T47D (cell line): ENCODE measurements at regions not wholly inside any gene's neighbourhood (a gene's known extent, or its start where the extent isn't known, plus 50 kb on each side); places are given as distances from the start of the nearest gene placed in this dataset.

ENCODE experiments used
- DNase-seq, 2 experiments: peaks; one replicate each; pipeline versions ENCODE4 v3.0.0 to v3.0.0-alpha.2; 2011 to 2012; ENCODE audit warnings: low read depth in 1 of 2, low spot score in 1 of 2
- JUND ChIP-seq: IDR thresholded peaks from 2 replicates; pipeline ENCODE4 v1.6.1; 2012; ENCODE audit warnings: low read depth
- in situ Hi-C: cut with HindIII; loops from 2 replicates; pipeline ENCODE4 v1.10.0; 2016; ENCODE audit warnings: low sequenced_read_pairs, low pct_unique_long_range_greater_than_20kb

GRCh38 chr13:72284791-72285190 lies 417.8 kb upstream of the DACH1 start:
- DNase-seq = no peak
- in situ Hi-C loops = no loop called here
- TF ChIP-seq JUND = no peak

DNA sequence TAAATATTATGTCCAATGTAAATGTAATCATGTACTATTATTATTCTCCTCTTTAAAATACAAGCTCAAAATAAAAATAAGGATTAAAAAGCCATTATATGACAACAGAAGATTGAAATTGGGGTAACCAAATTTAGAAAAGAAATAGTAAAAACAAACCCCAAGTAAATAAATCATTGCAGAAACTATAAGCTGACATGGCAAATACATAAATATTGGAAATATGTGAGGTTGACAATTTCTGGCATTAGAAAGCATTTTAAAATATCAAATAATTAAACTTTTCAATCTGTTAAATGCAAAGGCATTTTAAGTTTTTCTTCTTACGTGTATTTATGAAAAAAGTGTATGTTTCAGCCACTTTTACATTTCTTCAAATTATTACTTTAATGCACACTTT lies 394.7 kb upstream of the DACH1 start:
- no peak for TF ChIP-seq JUND
- in situ Hi-C loops = no loop called here
- no peak for DNase-seq

DNA sequence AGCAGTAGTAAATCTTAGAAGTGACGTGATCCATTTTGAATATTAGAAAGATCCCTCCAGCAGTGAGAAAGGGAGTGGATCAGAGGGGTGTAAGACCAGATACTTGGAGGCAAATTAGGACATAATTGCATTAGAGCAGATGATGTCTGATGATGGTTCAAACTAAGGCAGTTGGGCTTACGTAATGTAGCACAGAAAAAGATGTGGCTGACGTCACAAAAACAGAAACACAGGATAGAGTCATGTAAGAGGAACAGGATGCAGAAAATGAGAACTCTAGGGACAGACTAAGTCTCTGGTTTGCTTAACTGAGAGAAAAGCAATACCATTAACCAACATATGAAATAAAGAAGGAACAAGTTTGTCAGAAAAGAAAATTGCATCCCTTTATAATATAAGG lies 392.5 kb upstream of the DACH1 start:
- no peak for TF ChIP-seq JUND
- in situ Hi-C loops = no loop called here
- no peak for DNase-seq

GRCh38 chr13:72258340-72258981 lies 391.5 kb upstream of the DACH1 start:
- peak in 1 of 2 experiments; percentile 6 for DNase-seq
- TF ChIP-seq JUND = no peak
- in situ Hi-C loops = no loop called here

DNA sequence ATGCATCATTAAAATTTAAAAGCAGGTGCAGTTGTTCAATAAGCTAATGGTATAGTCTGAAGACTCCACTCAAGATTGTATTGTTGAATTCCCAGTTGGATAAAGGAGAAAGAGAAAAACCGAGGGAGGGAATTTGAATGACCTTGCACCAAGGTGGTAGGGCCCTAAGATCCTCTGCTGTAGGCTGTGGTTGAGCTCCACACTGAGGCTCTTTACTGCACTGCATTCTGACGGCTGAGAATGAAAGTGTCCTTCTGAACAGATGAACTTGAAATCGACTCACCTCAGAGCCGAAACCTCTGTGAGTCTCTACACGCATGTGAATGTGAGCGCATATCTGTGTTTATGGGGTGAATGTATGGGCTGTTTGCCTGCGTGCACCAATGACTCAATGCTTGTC lies 388.9 kb upstream of the DACH1 start:
- in situ Hi-C loops = no loop called here
- TF ChIP-seq JUND = no peak
- peak in 1 of 2 experiments; percentile 76 for DNase-seq

GRCh38 chr13:72253754-72254153 lies 386.8 kb upstream of the DACH1 start:
- in situ Hi-C loops = no loop called here
- TF ChIP-seq JUND = no peak
- DNase-seq = no peak

DNA sequence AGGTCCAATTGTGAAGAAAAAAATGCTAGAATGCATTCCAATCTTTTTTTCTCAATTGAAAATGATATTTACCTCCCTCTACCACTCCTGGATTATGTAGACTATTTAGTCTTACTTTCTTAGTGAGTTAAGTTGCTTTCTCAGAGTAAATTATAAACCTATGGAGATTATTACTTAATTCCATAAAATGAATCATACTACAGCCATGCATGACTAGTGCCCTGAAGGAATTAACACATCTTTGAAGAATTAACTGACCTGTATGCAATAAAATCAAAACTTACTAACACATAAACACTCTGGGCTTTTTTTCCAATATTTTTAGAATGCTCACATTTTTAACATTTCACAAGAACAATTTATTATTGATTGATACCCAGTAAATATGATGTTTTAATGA lies 379.4 kb upstream of the DACH1 start:
- in situ Hi-C loops = no loop called here
- DNase-seq = no peak
- TF ChIP-seq JUND = no peak

- no peak for TF ChIP-seq JUND
- in situ Hi-C loops = no loop called here
- DNase-seq = no peak
Measured at GRCh38 chr13:72244788-72245187, 377.8 kb upstream of the DACH1 start.

DNA sequence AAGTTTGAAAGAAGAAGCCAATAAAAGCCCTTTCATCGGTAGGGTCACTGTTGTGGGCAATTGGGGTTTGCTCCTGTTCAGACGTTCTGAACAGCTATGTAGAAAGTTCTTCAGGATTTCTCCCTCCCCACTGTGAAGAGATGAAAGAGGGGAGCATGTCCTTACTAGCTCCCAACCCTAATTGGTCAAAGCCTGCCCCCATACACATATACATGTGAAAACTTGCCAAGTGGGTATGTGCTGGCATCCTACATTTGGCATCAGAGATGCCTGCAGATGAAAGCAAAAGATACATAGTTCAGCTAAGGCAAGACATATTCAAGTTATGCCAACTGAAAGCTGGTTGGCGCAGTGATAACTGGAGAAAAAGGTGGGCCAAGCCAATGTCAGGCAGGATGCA lies 363.1 kb upstream of the DACH1 start:
- in situ Hi-C loops = no loop called here
- no peak for TF ChIP-seq JUND
- no peak for DNase-seq

- TF ChIP-seq JUND = no peak
- no peak for DNase-seq
- in situ Hi-C loops = no loop called here
Measured at GRCh38 chr13:72229067-72229466, 362.1 kb upstream of the DACH1 start.

DNA sequence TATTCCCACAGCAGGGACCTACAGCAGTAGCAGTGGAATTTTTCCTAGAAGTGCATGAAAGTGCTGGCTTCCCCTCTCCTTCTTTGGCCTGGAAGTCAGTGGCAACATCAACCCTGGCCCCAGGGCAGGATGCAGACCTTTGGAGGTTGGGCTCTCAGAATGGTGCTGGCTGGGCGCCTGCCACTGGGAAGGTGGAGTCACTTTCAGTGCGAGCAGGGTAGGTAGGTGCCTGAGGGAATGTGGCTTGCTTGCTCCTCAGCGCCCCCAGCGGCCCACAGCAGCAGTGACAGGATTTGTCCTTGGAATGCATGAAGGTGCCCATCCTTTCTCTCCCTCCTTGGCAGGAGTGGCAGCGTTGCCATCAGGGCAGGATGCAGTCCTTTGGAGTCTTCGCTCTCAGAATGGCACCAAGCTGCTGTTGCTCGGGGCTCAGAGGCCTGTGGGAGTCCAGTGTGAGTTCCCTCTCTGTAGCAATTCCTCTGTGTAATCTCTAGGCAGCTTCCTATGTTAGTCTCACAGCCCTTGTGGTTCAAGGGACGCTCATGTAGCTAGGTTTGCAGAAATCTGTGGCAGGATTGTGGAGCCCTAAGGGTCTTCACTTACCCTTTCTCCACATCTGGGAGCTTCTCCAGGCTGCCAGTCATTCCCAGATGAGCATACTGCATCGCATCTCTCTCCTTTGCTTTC lies 354.4 kb upstream of the DACH1 start:
- in situ Hi-C loops = no loop called here
- no peak for TF ChIP-seq JUND
- DNase-seq = peak; percentile 19 to 70

- no peak for TF ChIP-seq JUND
- no peak for DNase-seq
- in situ Hi-C loops = no loop called here
Measured at GRCh38 chr13:72218966-72219365, 352.0 kb upstream of the DACH1 start.

DNA sequence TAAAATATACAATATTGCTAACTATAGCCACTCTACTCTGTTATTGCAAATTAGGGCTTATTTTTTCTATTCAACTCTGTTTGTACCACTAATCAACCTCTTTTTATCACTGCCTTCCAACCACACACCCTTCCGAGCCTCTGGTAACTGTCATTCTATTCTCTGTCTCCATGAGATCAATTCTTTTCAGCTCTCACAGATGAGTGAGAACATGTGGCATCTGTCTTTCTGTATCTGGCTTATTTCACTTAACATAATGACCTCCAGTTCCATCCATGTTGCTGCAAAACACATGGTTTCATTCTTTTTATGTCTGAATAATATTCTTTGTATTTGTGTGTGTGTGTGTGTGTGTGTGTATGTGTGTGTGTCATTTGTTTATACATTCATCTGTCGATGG lies 350.1 kb upstream of the DACH1 start:
- no peak for DNase-seq
- no peak for TF ChIP-seq JUND
- in situ Hi-C loops = no loop called here
